GM18861 (cell line): ENCODE measurements at regions not wholly inside any gene's neighbourhood (a gene's known extent, or its start where the extent isn't known, plus 50 kb on each side); places are given as distances from the start of the nearest gene placed in this dataset.

Source experiments
- ATAC-seq: cut with Tn5 transposase; IDR thresholded peaks from one replicate; pipeline ENCODE4 v1.9.1; 2021; ENCODE audit not compliant: unreplicated experiment

- no peak for ATAC-seq
Observed at GRCh38 chr5:2575871-2576270, 175.6 kb downstream of the IRX2 start.

GRCh38 chr5:2575292-2575691 lies 176.2 kb downstream of the IRX2 start:
- ATAC-seq, result no peak

- ATAC-seq, result no peak
Observed at GRCh38 chr5:2574155-2574554, 177.3 kb downstream of the IRX2 start.

GRCh38 chr5:2570586-2570985 lies 180.9 kb downstream of the IRX2 start:
- ATAC-seq, result no peak

- no peak for ATAC-seq
Observed at GRCh38 chr5:2569774-2570542, 181.5 kb downstream of the IRX2 start.

- no peak for ATAC-seq
Observed at GRCh38 chr5:2569176-2569575, 182.3 kb downstream of the IRX2 start.

GRCh38 chr5:2566284-2566683 lies 185.2 kb downstream of the IRX2 start:
- no peak for ATAC-seq

- no peak for ATAC-seq
Observed at GRCh38 chr5:2565147-2565546, 186.3 kb downstream of the IRX2 start.

GRCh38 chr5:2563046-2563445 lies 188.4 kb downstream of the IRX2 start:
- no peak for ATAC-seq

- no peak for ATAC-seq
Observed at GRCh38 chr5:2562036-2562435, 189.4 kb downstream of the IRX2 start.

GRCh38 chr5:2560435-2560834 lies 191.0 kb downstream of the IRX2 start:
- no peak for ATAC-seq

GRCh38 chr5:2557435-2557834 lies 194.0 kb downstream of the IRX2 start:
- no peak for ATAC-seq

GRCh38 chr5:2556375-2556966 lies 195.0 kb downstream of the IRX2 start:
- ATAC-seq, result no peak

- no peak for ATAC-seq
Observed at GRCh38 chr5:2553611-2554010, 197.9 kb downstream of the IRX2 start.

GRCh38 chr5:2550509-2550908 lies 201.0 kb downstream of the IRX2 start:
- no peak for ATAC-seq

GRCh38 chr5:2549900-2550299 lies 201.6 kb downstream of the IRX2 start:
- no peak for ATAC-seq

- no peak for ATAC-seq
Observed at GRCh38 chr5:2549354-2549753, 202.1 kb downstream of the IRX2 start.

GRCh38 chr5:2546938-2547337 lies 204.5 kb downstream of the IRX2 start:
- ATAC-seq, result no peak

GRCh38 chr5:2544003-2544402 lies 207.5 kb downstream of the IRX2 start:
- no peak for ATAC-seq

GRCh38 chr5:2542821-2543220 lies 208.7 kb downstream of the IRX2 start:
- ATAC-seq, result no peak

- no peak for ATAC-seq
Observed at GRCh38 chr5:2542026-2542425, 209.5 kb downstream of the IRX2 start.

- ATAC-seq, result no peak
Observed at GRCh38 chr5:2538169-2538568, 213.3 kb downstream of the IRX2 start.
